ENCODE measurements at regions not wholly inside any gene's neighbourhood (a gene's known extent, or its start where the extent isn't known, plus 50 kb on each side); places are given as distances from the start of the nearest gene placed in this dataset.

DNA sequence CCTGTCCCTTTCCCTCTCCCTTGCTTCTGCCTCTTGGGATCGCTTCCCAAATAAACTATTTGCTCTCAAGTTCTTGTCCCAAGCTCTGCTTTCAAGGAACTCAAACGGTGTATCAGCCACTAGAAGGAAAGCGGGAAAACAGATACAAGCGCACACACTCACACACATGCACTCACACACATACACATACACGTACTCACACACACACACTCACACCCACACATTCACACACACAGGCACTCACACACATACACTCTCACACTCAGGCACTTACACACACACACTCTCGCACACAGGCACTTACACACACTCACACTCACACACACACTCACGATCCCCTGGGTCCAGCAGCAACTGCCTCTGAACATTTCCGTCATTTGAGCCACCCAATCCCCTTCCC lies 121.9 kb downstream of the RAB11FIP2 start:
- FAIRE-seq: no peak
- TF ChIP-seq CTCF (IDR thresholded peaks at IDR 0.05; ENCODE audit: insufficient read depth, low read length, severe bottlenecking): no peak
- H3K36me3 ChIP-seq (ENCODE audit: control insufficient read depth, insufficient read depth, low read length): no peaks in the 10 kb centered on the region
- no peak for DNase-seq (ENCODE audit: low read depth)
- no peaks in the 10 kb centered on the region for H3K27me3 ChIP-seq (ENCODE audit: control insufficient read depth, insufficient read depth, low read length)
- no peak overlapping the region for H3K4me3 ChIP-seq (ENCODE audit: low read depth, low read length)

DNA sequence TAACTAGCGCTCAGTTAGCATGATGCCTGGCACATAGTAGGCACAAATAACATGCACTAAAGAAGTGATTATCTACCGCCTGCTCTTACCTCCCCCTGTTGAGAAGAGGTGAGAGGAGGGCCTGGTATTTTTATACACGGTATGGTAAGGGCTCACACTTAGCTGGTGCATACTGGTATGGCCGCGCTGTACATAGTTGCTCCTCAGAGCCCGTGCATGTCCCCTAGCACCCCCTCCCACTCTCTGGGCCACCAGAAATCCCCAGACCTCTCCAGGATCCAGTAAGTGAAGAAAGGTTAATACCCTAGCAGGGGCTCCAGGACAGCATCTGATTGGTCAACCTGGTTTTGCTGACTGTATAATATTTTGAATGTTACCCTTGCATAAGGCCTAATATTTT lies 121.4 kb downstream of the RAB11FIP2 start:
- DNase-seq (ENCODE audit: low read depth) (no peak), FAIRE-seq (no peak)
- Histone ChIP-seq H3K36me3 (ENCODE audit: control insufficient read depth, insufficient read depth, low read length) (no peaks in the 10 kb centered on the region), H3K4me3 (ENCODE audit: low read depth, low read length) (no peak overlapping the region), H3K27me3 (ENCODE audit: control insufficient read depth, insufficient read depth, low read length) (no peaks in the 10 kb centered on the region)
- no peak for TF ChIP-seq CTCF (IDR thresholded peaks at IDR 0.05; ENCODE audit: insufficient read depth, low read length, severe bottlenecking)

- no peak for FAIRE-seq
- peak; percentile 18 for DNase-seq (ENCODE audit: low read depth)
These were observed 120.2 kb downstream of the RAB11FIP2 start for GRCh38 chr10:117926491-117926890.

DNA sequence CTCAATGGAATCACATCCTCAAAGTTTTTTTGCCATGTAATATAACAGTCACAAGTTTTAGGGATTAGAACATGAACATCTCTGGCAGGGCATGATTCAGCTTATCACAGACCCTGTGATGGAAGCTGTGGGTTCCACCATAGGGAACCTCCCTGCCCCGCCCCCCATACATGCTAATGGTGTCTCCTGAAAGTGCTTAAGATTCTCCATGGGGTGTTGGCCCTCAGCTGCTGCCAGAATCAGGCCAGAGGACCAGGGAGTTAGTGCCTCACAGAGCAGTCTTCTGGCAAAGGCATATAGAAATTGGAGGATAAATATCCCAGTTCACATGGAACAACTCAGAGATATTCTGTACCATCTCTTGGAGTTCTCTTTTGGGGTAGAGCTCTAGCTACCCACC lies 119.4 kb downstream of the RAB11FIP2 start:
- DNase-seq (ENCODE audit: low read depth): no peak
- FAIRE-seq: no peak
- H3K4me3 ChIP-seq (ENCODE audit: low read depth, low read length): no peak overlapping the region
- H3K36me3 ChIP-seq (ENCODE audit: control insufficient read depth, insufficient read depth, low read length): no peaks in the 10 kb centered on the region
- no peaks in the 10 kb centered on the region for H3K27me3 ChIP-seq (ENCODE audit: control insufficient read depth, insufficient read depth, low read length)
- no peak for TF ChIP-seq CTCF (IDR thresholded peaks at IDR 0.05; ENCODE audit: insufficient read depth, low read length, severe bottlenecking)

More at GRCh38 chr10:117926491-117926890, 120.2 kb downstream of the RAB11FIP2 start:
- no peak for TF ChIP-seq CTCF (IDR thresholded peaks at IDR 0.05; ENCODE audit: insufficient read depth, low read length, severe bottlenecking)
- Histone ChIP-seq H3K27me3 (ENCODE audit: control insufficient read depth, insufficient read depth, low read length) (no peaks in the 10 kb centered on the region), H3K4me3 (ENCODE audit: low read depth, low read length) (no peak overlapping the region), H3K36me3 (ENCODE audit: control insufficient read depth, insufficient read depth, low read length) (no peaks in the 10 kb centered on the region)

DNA sequence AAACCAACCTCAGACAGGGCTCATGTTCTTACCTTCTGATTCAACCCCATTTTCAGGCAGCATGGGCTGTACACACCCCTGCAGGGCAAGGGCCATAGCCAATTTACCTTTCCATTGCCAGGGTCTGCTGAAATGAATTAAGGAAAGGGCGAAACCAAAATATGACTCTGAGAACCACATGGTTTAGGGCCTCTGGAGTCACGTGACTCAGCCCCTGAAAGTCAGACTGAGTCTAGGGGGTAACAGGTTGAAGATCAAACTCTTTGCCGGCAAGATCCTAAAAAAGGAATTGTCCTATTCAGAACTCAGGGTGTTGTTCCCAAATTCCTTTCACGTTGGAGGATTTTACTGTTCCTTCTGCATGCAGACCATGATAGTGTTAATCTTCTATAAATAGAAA lies 118.9 kb downstream of the RAB11FIP2 start:
- no peak for TF ChIP-seq CTCF (IDR thresholded peaks at IDR 0.05; ENCODE audit: insufficient read depth, low read length, severe bottlenecking)
- no peaks in the 10 kb centered on the region for H3K27me3 ChIP-seq (ENCODE audit: control insufficient read depth, insufficient read depth, low read length)
- no peak overlapping the region for H3K4me3 ChIP-seq (ENCODE audit: low read depth, low read length)
- FAIRE-seq (no peak), DNase-seq (ENCODE audit: low read depth) (no peak)
- no peaks in the 10 kb centered on the region for H3K36me3 ChIP-seq (ENCODE audit: control insufficient read depth, insufficient read depth, low read length)

- no peak for DNase-seq (ENCODE audit: low read depth)
- H3K27me3 ChIP-seq (ENCODE audit: control insufficient read depth, insufficient read depth, low read length): no peaks in the 10 kb centered on the region
- no peak overlapping the region for H3K4me3 ChIP-seq (ENCODE audit: low read depth, low read length)
- no peak for TF ChIP-seq CTCF (IDR thresholded peaks at IDR 0.05; ENCODE audit: insufficient read depth, low read length, severe bottlenecking)
- FAIRE-seq: no peak
- no peaks in the 10 kb centered on the region for H3K36me3 ChIP-seq (ENCODE audit: control insufficient read depth, insufficient read depth, low read length)
These were observed 118.5 kb downstream of the RAB11FIP2 start for GRCh38 chr10:117928281-117928680.
